ENCODE measurements at regions not wholly inside any gene's neighbourhood (a gene's known extent, or its start where the extent isn't known, plus 50 kb on each side); places are given as distances from the start of the nearest gene placed in this dataset.

DNA sequence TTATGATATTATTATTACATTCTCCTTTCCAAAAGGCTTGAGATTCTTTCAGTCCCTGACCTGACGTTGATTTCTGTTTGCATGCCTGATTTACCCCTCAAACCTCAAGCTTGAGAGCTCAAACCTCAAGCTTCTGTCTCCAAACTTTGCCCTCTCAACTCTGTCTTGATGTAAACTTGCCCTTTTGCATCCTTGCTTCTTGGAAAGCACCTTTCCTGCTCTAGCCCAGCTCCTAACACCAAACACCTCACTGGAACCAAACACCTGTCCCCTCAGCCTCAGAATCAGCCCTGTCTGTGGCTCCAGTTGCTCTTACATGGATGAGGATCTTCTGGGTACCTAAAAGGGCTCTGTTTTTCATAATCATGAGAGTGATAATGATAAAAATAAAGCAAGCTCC lies 109.2 kb downstream of the GP2 start:
- Histone ChIP-seq H3K4ac (ENCODE audit: low read depth, low read length) (no peak overlapping the region), H2AK9ac (replicated peaks; ENCODE audit: low read depth, low read length, poor library complexity) (no peak overlapping the region), H3K4me1 (ENCODE audit: control insufficient read depth, insufficient read depth, low read length) (no peaks in the 10 kb centered on the region), H3K9ac (ENCODE audit: low read depth, low read length) (no peak overlapping the region), H4K20me1 (ENCODE audit: insufficient read depth, low read length) (no peaks in the 10 kb centered on the region), H3K4me3 (ENCODE audit: insufficient read depth, low read depth, low read length) (no peak overlapping the region), H4K5ac (ENCODE audit: low read depth, low read length) (no peak overlapping the region), H3K27me3 (ENCODE audit: control insufficient read depth, insufficient read depth, low read length) (no peaks in the 10 kb centered on the region), H3K27ac (ENCODE audit: insufficient read depth, low read length) (no peak overlapping the region), H4K91ac (ENCODE audit: insufficient read depth, low read depth, low read length) (no peak overlapping the region), H3K56ac (ENCODE audit: extremely low read depth, insufficient read depth, low read length) (no peak overlapping the region), H4K8ac (ENCODE audit: low read depth in 2 of 2, low read length in 2 of 2) (no peak overlapping the region), H3K23ac (ENCODE audit: low read depth, low read length) (no peak overlapping the region), H2BK20ac (ENCODE audit: low read depth, low read length) (no peak overlapping the region), H2BK15ac (ENCODE audit: low read depth, low read length) (no peak overlapping the region), H3K14ac (replicated peaks; ENCODE audit: low read depth, low read length) (no peak overlapping the region), H3K9me1 (ENCODE audit: insufficient read depth, low read length) (no peaks in the 10 kb centered on the region), H2BK5ac (ENCODE audit: low read depth, low read length, poor library complexity, severe bottlenecking) (no peak overlapping the region), H3K36me3 (ENCODE audit: control insufficient read depth, insufficient read depth, low read length) (no peaks in the 10 kb centered on the region), H2AFZ (replicated peaks; ENCODE audit: low read length, poor library complexity) (no peak overlapping the region), H3K79me1 (ENCODE audit: low read depth in 1 of 2, low read length in 2 of 2) (no peaks in the 10 kb centered on the region), H3K18ac (ENCODE audit: low read depth, low read length) (no peak overlapping the region), H2BK120ac (ENCODE audit: low read depth, low read length) (no peak overlapping the region), H3K9me3 (ENCODE audit: control insufficient read depth, insufficient read depth, low read length) (peaks cover 21% of the 10 kb centered on the region), H2AK5ac (ENCODE audit: low read depth, low read length) (no peak overlapping the region), H3K4me2 (ENCODE audit: low read depth, low read length) (no peak overlapping the region)
- BruUV-seq (replicated peaks) = no TSS peak
- WGBS, 2 experiments (ENCODE audit: extremely low coverage in 2 of 2, insufficient read length in 1 of 2) = 38% methylated on average over 1 of the region's 1 CpG; no CpG with 5 or more reads in 1 of the 2 experiments
- ATAC-seq (ENCODE audit: low read depth) = no peak
- TF ChIP-seq SMC3 (IDR thresholded peaks at IDR 0.05; ENCODE audit: low read depth, low read length) = no peak
- TF ChIP-seq CEBPB (IDR thresholded peaks at IDR 0.05; ENCODE audit: low read depth, low read length) = no peak
- TF ChIP-seq, protein P1, sequence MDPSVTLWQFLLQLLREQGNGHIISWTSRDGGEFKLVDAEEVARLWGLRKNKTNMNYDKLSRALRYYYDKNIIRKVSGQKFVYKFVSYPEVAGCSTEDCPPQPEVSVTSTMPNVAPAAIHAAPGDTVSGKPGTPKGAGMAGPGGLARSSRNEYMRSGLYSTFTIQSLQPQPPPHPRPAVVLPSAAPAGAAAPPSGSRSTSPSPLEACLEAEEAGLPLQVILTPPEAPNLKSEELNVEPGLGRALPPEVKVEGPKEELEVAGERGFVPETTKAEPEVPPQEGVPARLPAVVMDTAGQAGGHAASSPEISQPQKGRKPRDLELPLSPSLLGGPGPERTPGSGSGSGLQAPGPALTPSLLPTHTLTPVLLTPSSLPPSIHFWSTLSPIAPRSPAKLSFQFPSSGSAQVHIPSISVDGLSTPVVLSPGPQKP (IDR thresholded peaks at IDR 0.05; ENCODE audit: borderline replicate concordance, low read depth, low read length) = no peak
- TF ChIP-seq BHLHE40 (IDR thresholded peaks at IDR 0.05; ENCODE audit: low read depth, low read length) = no peak
- no peak for TF ChIP-seq MAZ (IDR thresholded peaks at IDR 0.05; ENCODE audit: borderline replicate concordance, low read depth, low read length)
- TF ChIP-seq, protein P2, sequence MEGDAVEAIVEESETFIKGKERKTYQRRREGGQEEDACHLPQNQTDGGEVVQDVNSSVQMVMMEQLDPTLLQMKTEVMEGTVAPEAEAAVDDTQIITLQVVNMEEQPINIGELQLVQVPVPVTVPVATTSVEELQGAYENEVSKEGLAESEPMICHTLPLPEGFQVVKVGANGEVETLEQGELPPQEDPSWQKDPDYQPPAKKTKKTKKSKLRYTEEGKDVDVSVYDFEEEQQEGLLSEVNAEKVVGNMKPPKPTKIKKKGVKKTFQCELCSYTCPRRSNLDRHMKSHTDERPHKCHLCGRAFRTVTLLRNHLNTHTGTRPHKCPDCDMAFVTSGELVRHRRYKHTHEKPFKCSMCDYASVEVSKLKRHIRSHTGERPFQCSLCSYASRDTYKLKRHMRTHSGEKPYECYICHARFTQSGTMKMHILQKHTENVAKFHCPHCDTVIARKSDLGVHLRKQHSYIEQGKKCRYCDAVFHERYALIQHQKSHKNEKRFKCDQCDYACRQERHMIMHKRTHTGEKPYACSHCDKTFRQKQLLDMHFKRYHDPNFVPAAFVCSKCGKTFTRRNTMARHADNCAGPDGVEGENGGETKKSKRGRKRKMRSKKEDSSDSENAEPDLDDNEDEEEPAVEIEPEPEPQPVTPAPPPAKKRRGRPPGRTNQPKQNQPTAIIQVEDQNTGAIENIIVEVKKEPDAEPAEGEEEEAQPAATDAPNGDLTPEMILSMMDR (conservative IDR thresholded peaks at IDR 0.05; ENCODE audit: low read depth, low read length) = no peak
- TF ChIP-seq CHD1 (IDR thresholded peaks at IDR 0.05; ENCODE audit: low read depth, low read length) = no peak
- TF ChIP-seq, protein P3, sequence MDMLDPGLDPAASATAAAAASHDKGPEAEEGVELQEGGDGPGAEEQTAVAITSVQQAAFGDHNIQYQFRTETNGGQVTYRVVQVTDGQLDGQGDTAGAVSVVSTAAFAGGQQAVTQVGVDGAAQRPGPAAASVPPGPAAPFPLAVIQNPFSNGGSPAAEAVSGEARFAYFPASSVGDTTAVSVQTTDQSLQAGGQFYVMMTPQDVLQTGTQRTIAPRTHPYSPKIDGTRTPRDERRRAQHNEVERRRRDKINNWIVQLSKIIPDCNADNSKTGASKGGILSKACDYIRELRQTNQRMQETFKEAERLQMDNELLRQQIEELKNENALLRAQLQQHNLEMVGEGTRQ (IDR thresholded peaks at IDR 0.05; ENCODE audit: low read depth, low read length) = no peak
- TF ChIP-seq MAFK (IDR thresholded peaks at IDR 0.05; ENCODE audit: low read depth, low read length) = no peak
- TF ChIP-seq RFX5 (IDR thresholded peaks at IDR 0.05; ENCODE audit: low read depth, low read length) = no peak
- TF ChIP-seq NFE2L2 (IDR thresholded peaks at IDR 0.05; ENCODE audit: low read depth, low read length) = no peak
- TF ChIP-seq MXI1 (IDR thresholded peaks at IDR 0.05; ENCODE audit: borderline replicate concordance, low read depth, low read length) = no peak
- TF ChIP-seq POLR2A (IDR thresholded peaks at IDR 0.05; ENCODE audit: low read depth, low read length) = no peak
- TF ChIP-seq RAD21 (IDR thresholded peaks at IDR 0.05; ENCODE audit: low read length) = no peak
- TF ChIP-seq RCOR1 (IDR thresholded peaks at IDR 0.05; ENCODE audit: insufficient replicate concordance, low read length) = no peak
- TF ChIP-seq FOS (IDR thresholded peaks at IDR 0.05; ENCODE audit: low read depth, low read length) = no peak
- ChIA-PET CTCF (no interaction called here), POLR2A (ENCODE audit: unreplicated experiment) (no interaction called here)
- intact Hi-C loops (cut with micrococcal nuclease) = no loop called here
- no peak for DNase-seq
- dilution Hi-C loops (cut with HindIII; ENCODE audit: low sequenced_read_pairs, unreplicated experiment) = no loop called here
- in situ Hi-C loops (cut with MboI; ENCODE audit: low sequenced_read_pairs) = loop anchor here (10.0 kb wide), 1 partner anchor 57 kb away; no protein-coding TSS in a partner anchor

All from IMR-90 (cell line).